B cell (primary cell): ENCODE measurements at regions not wholly inside any gene's neighbourhood (a gene's known extent, or its start where the extent isn't known, plus 50 kb on each side); places are given as distances from the start of the nearest gene placed in this dataset.

Source experiments
- EZH2 ChIP-seq: IDR thresholded peaks from 2 replicates; pipeline ENCODE4 v1.6.1; 2012; ENCODE audit warnings: borderline replicate concordance, low read depth, mild to moderate bottlenecking, moderate library complexity, low read length; ENCODE audit not compliant: insufficient read depth, poor library complexity, severe bottlenecking
- TF ChIP-seq, protein P1 (sequence below): fragments of 200-600 bp; IDR thresholded peaks from one replicate; pipeline ENCODE4 v1.8.0; 2022; ENCODE audit warnings: antibody characterized with exemption, mild to moderate bottlenecking

DNA sequence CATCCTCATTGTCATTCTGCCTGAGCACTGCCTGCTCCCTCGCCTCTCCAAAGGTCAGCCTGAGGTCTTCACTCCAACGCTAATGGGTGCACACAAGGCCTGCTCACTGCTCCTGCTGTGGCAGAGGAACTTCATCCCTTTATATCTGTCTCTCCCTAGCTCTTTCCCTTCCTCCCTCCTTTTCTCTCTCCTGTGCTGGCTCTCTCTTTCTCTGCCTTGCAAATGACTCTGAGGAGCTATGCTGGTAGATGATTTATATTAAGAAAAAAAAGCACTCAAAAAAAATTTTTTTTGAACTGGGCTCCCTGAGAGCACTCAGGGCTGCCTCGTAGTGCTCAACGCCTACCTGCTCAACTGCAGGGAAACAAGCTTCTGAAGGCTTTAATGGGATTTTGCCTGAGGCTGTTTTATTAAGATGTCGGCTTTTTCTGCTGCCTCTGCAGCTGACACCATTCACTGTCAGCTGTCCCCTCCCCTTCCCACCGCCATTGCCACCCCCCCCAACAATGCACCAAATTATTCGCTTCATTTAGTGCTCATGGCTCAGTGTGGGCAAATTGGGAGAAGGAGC lies 137.7 kb upstream of the DEFB112 start:
- TF ChIP-seq, protein P1, sequence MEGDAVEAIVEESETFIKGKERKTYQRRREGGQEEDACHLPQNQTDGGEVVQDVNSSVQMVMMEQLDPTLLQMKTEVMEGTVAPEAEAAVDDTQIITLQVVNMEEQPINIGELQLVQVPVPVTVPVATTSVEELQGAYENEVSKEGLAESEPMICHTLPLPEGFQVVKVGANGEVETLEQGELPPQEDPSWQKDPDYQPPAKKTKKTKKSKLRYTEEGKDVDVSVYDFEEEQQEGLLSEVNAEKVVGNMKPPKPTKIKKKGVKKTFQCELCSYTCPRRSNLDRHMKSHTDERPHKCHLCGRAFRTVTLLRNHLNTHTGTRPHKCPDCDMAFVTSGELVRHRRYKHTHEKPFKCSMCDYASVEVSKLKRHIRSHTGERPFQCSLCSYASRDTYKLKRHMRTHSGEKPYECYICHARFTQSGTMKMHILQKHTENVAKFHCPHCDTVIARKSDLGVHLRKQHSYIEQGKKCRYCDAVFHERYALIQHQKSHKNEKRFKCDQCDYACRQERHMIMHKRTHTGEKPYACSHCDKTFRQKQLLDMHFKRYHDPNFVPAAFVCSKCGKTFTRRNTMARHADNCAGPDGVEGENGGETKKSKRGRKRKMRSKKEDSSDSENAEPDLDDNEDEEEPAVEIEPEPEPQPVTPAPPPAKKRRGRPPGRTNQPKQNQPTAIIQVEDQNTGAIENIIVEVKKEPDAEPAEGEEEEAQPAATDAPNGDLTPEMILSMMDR = no peak
- no peak for TF ChIP-seq EZH2
